ENCODE measurements at regions not wholly inside any gene's neighbourhood (a gene's known extent, or its start where the extent isn't known, plus 50 kb on each side); places are given as distances from the start of the nearest gene placed in this dataset.

DNA sequence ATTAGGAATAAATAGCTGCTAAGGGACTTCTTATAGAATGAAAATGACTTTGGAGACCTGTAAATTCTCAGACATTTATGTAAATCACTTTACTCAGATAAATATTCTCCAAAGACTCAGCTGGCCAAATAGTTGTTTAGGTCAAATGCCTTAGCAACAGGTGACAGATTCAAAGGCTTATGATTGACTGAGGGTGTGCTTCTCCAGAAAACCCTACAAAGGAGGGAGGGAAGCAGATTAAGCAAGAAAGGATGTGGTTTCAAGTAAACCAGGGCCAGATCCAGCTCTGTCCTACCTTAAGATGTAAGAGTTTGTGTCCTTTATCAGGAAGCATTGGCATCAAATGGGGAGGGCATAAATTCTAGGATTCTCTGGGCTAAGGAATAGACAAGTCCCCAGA is 433.0 kb downstream of the TLE1 start:
- Histone ChIP-seq H3K36me3 (ENCODE audit: control insufficient read depth, insufficient read depth, low read length) (no peaks in the 10 kb centered on the region), H3K4me1 (ENCODE audit: control insufficient read depth, insufficient read depth, low read length, poor library complexity, severe bottlenecking) (no peaks in the 10 kb centered on the region), H3K27me3 (replicated peaks; ENCODE audit: control insufficient read depth, insufficient read depth, low read length, poor library complexity, severe bottlenecking) (no peaks in the 10 kb centered on the region), H3K27ac (ENCODE audit: insufficient read depth, low read length, poor library complexity, severe bottlenecking) (no peak overlapping the region), H3K9me3 (ENCODE audit: control insufficient read depth, low read length) (no peaks in the 10 kb centered on the region), H3K4me3 (ENCODE audit: insufficient read depth, low read depth, low read length, poor library complexity, severe bottlenecking) (no peak overlapping the region)
- DNase-seq: no peak

DNA sequence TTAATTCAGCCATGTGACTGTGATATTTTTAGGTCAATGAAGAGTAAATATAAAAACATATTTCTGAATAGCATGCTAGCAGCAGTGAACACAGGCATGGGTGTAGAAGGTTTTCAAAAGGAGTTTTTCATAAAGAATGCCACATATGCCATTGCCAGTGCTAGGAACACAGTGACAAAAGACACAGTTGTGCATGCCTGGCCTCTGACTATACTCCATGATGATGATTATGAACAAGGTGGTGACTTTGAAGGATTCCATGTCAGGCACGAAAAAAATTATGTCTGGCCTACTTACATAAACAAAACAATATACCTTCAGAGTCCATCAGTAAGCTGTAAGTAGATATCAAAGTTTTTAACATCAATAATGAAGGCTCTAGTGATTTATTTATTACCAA is 438.7 kb downstream of the TLE1 start:
- Histone ChIP-seq H3K4me3 (ENCODE audit: insufficient read depth, low read depth, low read length, poor library complexity, severe bottlenecking) (no peak overlapping the region), H3K27ac (ENCODE audit: insufficient read depth, low read length, poor library complexity, severe bottlenecking) (no peak overlapping the region), H3K9me3 (ENCODE audit: control insufficient read depth, low read length) (no peaks in the 10 kb centered on the region), H3K27me3 (replicated peaks; ENCODE audit: control insufficient read depth, insufficient read depth, low read length, poor library complexity, severe bottlenecking) (no peaks in the 10 kb centered on the region), H3K4me1 (ENCODE audit: control insufficient read depth, insufficient read depth, low read length, poor library complexity, severe bottlenecking) (no peaks in the 10 kb centered on the region), H3K36me3 (ENCODE audit: control insufficient read depth, insufficient read depth, low read length) (no peaks in the 10 kb centered on the region)
- DNase-seq: no peak

DNA sequence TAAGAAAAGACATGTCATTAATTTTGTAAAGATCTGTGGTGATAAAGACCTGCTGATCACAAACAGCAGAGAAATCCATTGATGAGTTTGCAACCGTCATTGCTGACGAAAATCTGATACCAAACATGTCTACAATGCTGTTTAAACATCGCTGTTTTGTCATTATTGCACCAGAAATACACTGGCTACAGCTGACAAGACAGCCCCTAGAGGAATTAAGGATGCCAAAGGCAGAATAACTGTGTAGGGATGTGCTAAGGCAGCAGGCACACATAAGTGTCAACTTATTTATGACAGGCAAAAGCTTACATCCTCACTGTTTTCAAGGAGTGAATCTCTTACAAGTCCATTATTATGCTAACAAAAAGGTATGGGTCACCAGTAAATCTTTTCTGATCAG is 439.3 kb downstream of the TLE1 start:
- Histone ChIP-seq H3K27ac (ENCODE audit: insufficient read depth, low read length, poor library complexity, severe bottlenecking) (no peak overlapping the region), H3K4me3 (ENCODE audit: insufficient read depth, low read depth, low read length, poor library complexity, severe bottlenecking) (no peak overlapping the region), H3K9me3 (ENCODE audit: control insufficient read depth, low read length) (no peaks in the 10 kb centered on the region), H3K4me1 (ENCODE audit: control insufficient read depth, insufficient read depth, low read length, poor library complexity, severe bottlenecking) (no peaks in the 10 kb centered on the region), H3K27me3 (replicated peaks; ENCODE audit: control insufficient read depth, insufficient read depth, low read length, poor library complexity, severe bottlenecking) (no peaks in the 10 kb centered on the region), H3K36me3 (ENCODE audit: control insufficient read depth, insufficient read depth, low read length) (no peaks in the 10 kb centered on the region)
- DNase-seq: no peak

DNA sequence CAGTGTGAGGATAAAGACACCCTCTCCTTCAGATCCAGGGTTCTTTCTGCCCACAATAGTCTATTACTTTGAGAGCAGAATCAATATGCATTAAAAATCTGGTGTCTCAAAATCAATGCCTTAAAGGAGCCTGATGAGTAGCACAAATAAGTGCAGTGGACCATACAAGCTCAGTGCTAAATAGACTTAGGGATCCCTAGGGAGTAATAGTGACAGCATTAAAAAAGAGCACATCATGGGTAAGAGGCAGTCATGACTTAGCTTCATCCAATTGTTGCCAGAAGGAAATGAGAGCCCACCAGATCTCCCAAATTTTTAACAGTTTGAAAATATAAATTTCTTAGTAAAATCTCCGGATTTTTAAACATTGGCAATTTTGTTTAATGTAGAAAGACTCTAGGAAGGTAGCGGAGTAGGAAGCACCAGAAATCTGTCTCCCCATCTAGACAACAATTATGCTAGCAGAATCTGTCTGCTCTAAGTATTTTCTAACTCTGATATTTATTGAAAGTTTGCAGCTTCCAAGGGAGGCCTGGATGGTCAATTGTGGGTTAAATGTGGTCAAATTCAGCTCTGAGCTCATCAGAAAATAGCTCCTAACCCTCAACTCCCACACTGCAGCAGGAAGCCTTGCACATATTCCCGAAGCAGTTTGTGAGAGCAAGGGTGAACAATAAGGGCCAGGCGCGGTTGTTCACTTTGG is 443.9 kb downstream of the TLE1 start:
- H3K27me3 ChIP-seq (replicated peaks; ENCODE audit: control insufficient read depth, insufficient read depth, low read length, poor library complexity, severe bottlenecking): no peaks in the 10 kb centered on the region
- H3K27ac ChIP-seq (ENCODE audit: insufficient read depth, low read length, poor library complexity, severe bottlenecking): no peak overlapping the region
- H3K4me1 ChIP-seq (ENCODE audit: control insufficient read depth, insufficient read depth, low read length, poor library complexity, severe bottlenecking): no peaks in the 10 kb centered on the region
- H3K4me3 ChIP-seq (ENCODE audit: insufficient read depth, low read depth, low read length, poor library complexity, severe bottlenecking): no peak overlapping the region
- H3K9me3 ChIP-seq (ENCODE audit: control insufficient read depth, low read length): no peaks in the 10 kb centered on the region
- no peaks in the 10 kb centered on the region for H3K36me3 ChIP-seq (ENCODE audit: control insufficient read depth, insufficient read depth, low read length)
- no peak for DNase-seq

DNA sequence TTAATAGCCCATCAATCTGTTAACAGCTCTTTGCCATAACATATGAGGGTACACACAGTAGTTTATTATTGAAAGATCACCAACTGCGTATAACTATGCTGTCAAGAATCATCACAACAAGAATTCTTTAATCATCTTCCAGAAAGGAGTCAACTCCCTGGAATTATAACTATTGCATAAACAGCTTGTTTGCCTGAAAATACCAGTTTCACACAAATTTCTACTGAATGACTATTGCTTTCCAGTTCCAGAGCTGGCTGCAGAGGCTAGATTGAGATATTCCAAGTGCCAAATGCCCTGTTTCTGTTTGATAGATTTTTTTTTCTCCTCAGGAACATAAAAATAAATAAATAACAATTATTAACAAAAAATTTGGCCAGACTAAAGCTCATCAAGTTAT is 444.7 kb downstream of the TLE1 start:
- Histone ChIP-seq H3K27me3 (replicated peaks; ENCODE audit: control insufficient read depth, insufficient read depth, low read length, poor library complexity, severe bottlenecking) (no peaks in the 10 kb centered on the region), H3K9me3 (ENCODE audit: control insufficient read depth, low read length) (no peaks in the 10 kb centered on the region), H3K36me3 (ENCODE audit: control insufficient read depth, insufficient read depth, low read length) (no peaks in the 10 kb centered on the region), H3K4me3 (ENCODE audit: insufficient read depth, low read depth, low read length, poor library complexity, severe bottlenecking) (no peak overlapping the region), H3K27ac (ENCODE audit: insufficient read depth, low read length, poor library complexity, severe bottlenecking) (no peak overlapping the region), H3K4me1 (ENCODE audit: control insufficient read depth, insufficient read depth, low read length, poor library complexity, severe bottlenecking) (no peaks in the 10 kb centered on the region)
- DNase-seq: no peak

DNA sequence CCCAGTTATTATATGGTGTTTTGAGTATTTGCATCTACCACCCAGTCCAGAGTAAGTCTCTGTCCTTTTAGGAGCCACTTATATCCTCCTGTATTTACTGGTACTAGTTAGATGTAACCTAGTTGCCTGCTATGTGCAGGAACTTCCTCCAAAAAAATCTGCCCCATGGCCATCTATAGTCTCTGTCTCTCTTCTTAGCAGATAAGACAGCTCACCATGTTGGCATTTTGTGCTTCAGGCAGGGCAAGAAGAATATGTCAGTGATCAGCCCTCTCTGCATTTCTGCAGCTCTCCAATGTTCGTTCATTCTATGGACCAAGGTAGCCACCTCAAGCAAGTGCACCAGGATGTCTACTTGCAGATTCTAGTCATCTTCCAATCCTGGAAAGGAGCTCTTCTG is 446.5 kb downstream of the TLE1 start:
- no peaks in the 10 kb centered on the region for H3K9me3 ChIP-seq (ENCODE audit: control insufficient read depth, low read length)
- H3K27ac ChIP-seq (ENCODE audit: insufficient read depth, low read length, poor library complexity, severe bottlenecking): no peak overlapping the region
- no peaks in the 10 kb centered on the region for H3K4me1 ChIP-seq (ENCODE audit: control insufficient read depth, insufficient read depth, low read length, poor library complexity, severe bottlenecking)
- no peak overlapping the region for H3K4me3 ChIP-seq (ENCODE audit: insufficient read depth, low read depth, low read length, poor library complexity, severe bottlenecking)
- no peaks in the 10 kb centered on the region for H3K27me3 ChIP-seq (replicated peaks; ENCODE audit: control insufficient read depth, insufficient read depth, low read length, poor library complexity, severe bottlenecking)
- H3K36me3 ChIP-seq (ENCODE audit: control insufficient read depth, insufficient read depth, low read length): no peaks in the 10 kb centered on the region
- DNase-seq: no peak

DNA sequence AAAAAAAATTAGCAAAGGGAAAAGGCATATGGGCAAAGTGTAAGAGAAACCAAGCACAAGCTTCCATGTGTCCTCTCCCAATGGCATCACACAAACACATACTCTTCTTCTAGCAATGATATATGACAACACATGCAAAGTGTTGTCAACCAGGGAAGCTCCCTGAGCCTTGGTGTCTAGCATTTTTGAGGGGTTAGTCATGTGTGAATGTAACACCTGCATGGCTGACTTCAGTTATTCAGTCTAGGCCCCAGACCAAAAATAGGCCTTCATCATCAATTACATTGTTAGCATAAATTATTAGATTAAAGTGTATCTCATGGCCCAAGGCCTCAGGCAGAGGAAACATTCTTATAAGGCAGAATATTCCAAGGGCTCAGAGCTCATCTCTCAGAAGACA is 450.0 kb downstream of the TLE1 start:
- no peaks in the 10 kb centered on the region for H3K36me3 ChIP-seq (ENCODE audit: control insufficient read depth, insufficient read depth, low read length)
- no peak for DNase-seq
- no peaks in the 10 kb centered on the region for H3K4me1 ChIP-seq (ENCODE audit: control insufficient read depth, insufficient read depth, low read length, poor library complexity, severe bottlenecking)
- H3K27me3 ChIP-seq (replicated peaks; ENCODE audit: control insufficient read depth, insufficient read depth, low read length, poor library complexity, severe bottlenecking): no peaks in the 10 kb centered on the region
- no peak overlapping the region for H3K27ac ChIP-seq (ENCODE audit: insufficient read depth, low read length, poor library complexity, severe bottlenecking)
- no peaks in the 10 kb centered on the region for H3K9me3 ChIP-seq (ENCODE audit: control insufficient read depth, low read length)
- H3K4me3 ChIP-seq (ENCODE audit: insufficient read depth, low read depth, low read length, poor library complexity, severe bottlenecking): no peak overlapping the region

DNA sequence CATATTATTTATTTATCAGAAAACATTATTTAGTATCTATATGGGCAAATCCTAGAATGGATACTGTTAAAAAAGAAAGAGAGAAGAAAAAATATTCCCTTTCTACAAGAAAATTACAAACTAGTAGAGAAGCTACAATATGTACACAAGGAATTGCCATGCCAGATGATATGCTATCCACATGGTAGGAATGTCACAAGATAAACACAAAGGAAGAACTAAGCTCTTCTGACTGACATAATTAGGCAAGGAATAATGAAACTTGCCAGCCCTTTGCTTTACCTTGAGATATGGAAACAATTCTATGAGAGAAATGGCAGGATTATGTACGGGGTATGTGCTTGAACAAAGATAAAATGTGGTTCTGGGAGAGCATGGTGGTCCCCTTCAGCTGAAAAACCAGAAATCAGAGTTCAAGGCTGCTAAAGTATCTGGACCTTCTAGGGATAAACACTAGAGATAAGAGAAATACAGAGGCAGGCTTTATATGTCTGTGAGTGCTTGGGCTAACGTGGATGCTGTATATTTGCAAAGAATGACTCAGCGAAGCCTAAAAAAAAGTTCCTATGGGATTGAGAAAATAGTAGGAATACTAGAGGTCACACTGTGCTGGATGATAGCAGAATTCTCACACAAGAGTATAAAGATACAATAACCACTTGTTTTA is 451.6 kb downstream of the TLE1 start:
- Histone ChIP-seq H3K4me1 (ENCODE audit: control insufficient read depth, insufficient read depth, low read length, poor library complexity, severe bottlenecking) (no peaks in the 10 kb centered on the region), H3K4me3 (ENCODE audit: insufficient read depth, low read depth, low read length, poor library complexity, severe bottlenecking) (no peak overlapping the region), H3K36me3 (ENCODE audit: control insufficient read depth, insufficient read depth, low read length) (no peaks in the 10 kb centered on the region), H3K27ac (ENCODE audit: insufficient read depth, low read length, poor library complexity, severe bottlenecking) (no peak overlapping the region), H3K27me3 (replicated peaks; ENCODE audit: control insufficient read depth, insufficient read depth, low read length, poor library complexity, severe bottlenecking) (no peaks in the 10 kb centered on the region), H3K9me3 (ENCODE audit: control insufficient read depth, low read length) (no peaks in the 10 kb centered on the region)
- no peak for DNase-seq

DNA sequence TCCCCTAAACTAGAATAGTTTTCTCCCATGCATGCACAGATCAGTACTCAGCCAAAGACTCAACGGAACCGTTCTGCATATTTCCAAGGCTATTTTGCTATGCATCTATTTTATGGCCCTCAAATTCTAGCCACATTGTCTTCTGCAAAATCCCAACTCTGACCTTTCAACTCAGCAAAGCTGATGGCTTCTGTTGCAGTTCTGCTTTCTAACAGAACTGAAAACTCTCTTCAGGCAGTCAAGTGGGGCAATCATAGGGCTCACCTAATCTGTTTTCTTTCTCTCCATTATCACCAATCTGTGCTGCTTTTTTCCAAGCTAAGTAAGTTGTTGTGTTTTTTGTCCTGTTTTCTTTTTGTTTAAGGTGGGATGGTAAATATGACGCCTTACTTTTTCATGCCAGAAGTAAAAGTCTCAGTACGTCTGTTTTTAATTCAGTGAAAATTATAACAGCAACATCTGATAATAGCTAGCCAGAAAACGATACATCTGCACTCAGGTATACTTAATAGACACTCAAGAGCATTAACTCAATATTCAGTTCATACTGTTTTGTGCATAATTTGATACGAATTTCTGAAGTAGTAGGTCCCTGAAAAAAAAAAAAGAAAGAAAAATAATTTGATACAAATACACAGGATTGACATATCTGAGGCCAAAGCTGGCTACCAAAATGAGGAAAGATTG is 454.3 kb downstream of the TLE1 start:
- Histone ChIP-seq H3K4me1 (ENCODE audit: control insufficient read depth, insufficient read depth, low read length, poor library complexity, severe bottlenecking) (no peaks in the 10 kb centered on the region), H3K9me3 (ENCODE audit: control insufficient read depth, low read length) (no peaks in the 10 kb centered on the region), H3K27me3 (replicated peaks; ENCODE audit: control insufficient read depth, insufficient read depth, low read length, poor library complexity, severe bottlenecking) (no peaks in the 10 kb centered on the region), H3K4me3 (ENCODE audit: insufficient read depth, low read depth, low read length, poor library complexity, severe bottlenecking) (no peak overlapping the region), H3K36me3 (ENCODE audit: control insufficient read depth, insufficient read depth, low read length) (no peaks in the 10 kb centered on the region), H3K27ac (ENCODE audit: insufficient read depth, low read length, poor library complexity, severe bottlenecking) (no peak overlapping the region)
- DNase-seq: no peak

DNA sequence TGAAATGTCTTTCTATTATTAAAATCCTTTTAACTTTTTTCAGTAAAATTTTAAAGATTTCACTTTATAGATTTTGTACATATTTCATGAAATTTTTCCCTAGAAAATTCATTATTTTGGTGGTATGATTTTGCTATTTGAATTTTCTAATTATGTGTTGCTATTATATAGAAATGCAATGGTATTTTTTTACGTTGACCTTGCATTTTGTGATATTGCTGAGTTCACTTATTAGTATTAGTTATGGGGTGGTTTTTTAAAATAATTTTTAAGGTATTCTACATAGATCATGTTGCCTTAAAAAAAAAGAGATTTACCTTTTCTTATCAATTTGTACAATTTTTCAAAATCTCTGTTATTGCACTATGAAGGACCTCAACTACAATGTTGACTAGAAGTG is 458.3 kb downstream of the TLE1 start:
- H3K4me1 ChIP-seq (ENCODE audit: control insufficient read depth, insufficient read depth, low read length, poor library complexity, severe bottlenecking): no peaks in the 10 kb centered on the region
- H3K4me3 ChIP-seq (ENCODE audit: insufficient read depth, low read depth, low read length, poor library complexity, severe bottlenecking): no peak overlapping the region
- no peak overlapping the region for H3K27ac ChIP-seq (ENCODE audit: insufficient read depth, low read length, poor library complexity, severe bottlenecking)
- DNase-seq: no peak
- no peaks in the 10 kb centered on the region for H3K9me3 ChIP-seq (ENCODE audit: control insufficient read depth, low read length)
- no peaks in the 10 kb centered on the region for H3K27me3 ChIP-seq (replicated peaks; ENCODE audit: control insufficient read depth, insufficient read depth, low read length, poor library complexity, severe bottlenecking)
- no peaks in the 10 kb centered on the region for H3K36me3 ChIP-seq (ENCODE audit: control insufficient read depth, insufficient read depth, low read length)
